Spleen (tissue), 11 donors: ENCODE measurements at regions not wholly inside any gene's neighbourhood (a gene's known extent, or its start where the extent isn't known, plus 50 kb on each side); places are given as distances from the start of the nearest gene placed in this dataset.

ENCODE experiments used
- DNase-seq: peaks from one replicate; pipeline ENCODE4 v3.0.0-alpha.2; 2020
- H3K27ac ChIP-seq, 8 donors: fragments of 200-600 bp; sonication (generic) in 7 of 8; 1 replicate in 4 of 8; 2 replicates in 4 of 8; pipeline versions ENCODE4 v1.5.0 to v1.8.0; 2016 to 2021; ENCODE audit warnings: inconsistent platforms in 4 of 8, mild to moderate bottlenecking in 4 of 8, moderate library complexity in 1 of 8
- H3K27me3 ChIP-seq, 7 donors: fragments of 200-600 bp; sonication (generic) in 6 of 7; replicated peaks in 1 of 7; 1 replicate in 4 of 7; 2 replicates in 3 of 7; pipeline versions ENCODE4 v1.5.0 to v1.8.0; 2016 to 2021; ENCODE audit warnings: inconsistent platforms in 3 of 7, mild to moderate bottlenecking in 1 of 7
- H3K36me3 ChIP-seq, 6 donors: fragments of 200-600 bp; sonication (generic) in 5 of 6; 1 replicate in 4 of 6; 2 replicates in 2 of 6; pipeline versions ENCODE4 v1.5.0 to v1.8.0; 2016 to 2021; ENCODE audit warnings: inconsistent platforms in 2 of 6
- H3K4me1 ChIP-seq, 6 donors: fragments of 200-600 bp; sonication (generic) in 5 of 6; 1 replicate in 3 of 6; 2 replicates in 3 of 6; pipeline versions ENCODE4 v1.5.0 to v1.8.0; 2016 to 2021; ENCODE audit warnings: inconsistent platforms in 3 of 6
- H3K4me3 ChIP-seq, 8 donors: fragments of 200-600 bp; sonication (generic) in 7 of 8; 1 replicate in 4 of 8; 2 replicates in 4 of 8; pipeline versions ENCODE4 v1.5.0 to v1.8.0; 2016 to 2021; ENCODE audit warnings: inconsistent platforms in 4 of 8, mild to moderate bottlenecking in 4 of 8, moderate library complexity in 2 of 8
- H3K9me3 ChIP-seq, 8 donors: fragments of 200-600 bp; sonication (generic) in 7 of 8; 1 replicate in 4 of 8; 2 replicates in 4 of 8; pipeline versions ENCODE4 v1.5.0 to v1.8.0; 2016 to 2021; ENCODE audit warnings: inconsistent platforms in 4 of 8
- POLR2A ChIP-seq, 3 donors: fragments of 450-650 bp; IDR thresholded peaks; one replicate each; pipeline ENCODE4 v1.5.1; 2017; ENCODE audit warnings: antibody characterized with exemption in 3 of 3, mild to moderate bottlenecking in 1 of 3
- POLR2AphosphoS5 ChIP-seq, 3 donors: sonication (generic); formaldehyde crosslinking; IDR thresholded peaks; one replicate each; pipeline ENCODE4 v1.5.1; 2017; ENCODE audit warnings: antibody characterized with exemption in 3 of 3
- WGBS, 5 donors: extraction: QIAGEN DNeasy Blood & Tissue Kit in 3 of 5; methylation state at CpG; one replicate each; pipeline versions ENCODE4 v1.1.5 to v1.1.7; 2013 to 2018; 5-methylcytosine and 5-hydroxymethylcytosine counted together
- intact Hi-C: fragments of 100-400 bp; cut with DNase I; formaldehyde crosslinking; loops from one replicate; pipeline ENCODE4 v1.15.0; 2023; ENCODE audit warnings: low total_unique reads
- TF ChIP-seq, protein P1 (sequence below), 11 experiments: fragments of 200-600 bp in 7 of 11; fragments of 450-650 bp in 4 of 11; sonication (generic) in 4 of 11; IDR thresholded peaks in 8 of 11; conservative IDR thresholded peaks in 3 of 11; 1 replicate in 7 of 11; 2 replicates in 4 of 11; pipeline versions ENCODE4 v1.4.0 to v1.8.0; 2016 to 2021; ENCODE audit warnings: antibody characterized with exemption in 11 of 11, inconsistent platforms in 4 of 11, mild to moderate bottlenecking in 1 of 11
- donor health status: healthy with polysubstance abuse.
- donor health status: DM: no; HTN: no; CAD: no; lungs with moderate emphysema.
- donor health status: DM: no; HTN: no; CAD: no.
- donor health status: Bipolar disorder and iron deficiency.
- donor health status: healthy.
- donor health status: DM: no; HTN: no; CAD: no.
- donor health status: DM: yes; HTN: yes; CAD: no.

- Histone ChIP-seq H3K4me3 (no peak overlapping the region), H3K27me3 (peaks cover 0 to 7% (median 0%) of the 10 kb centered on the region in 7 donors), H3K9me3 (peaks cover 0 to 39% (median 31%) of the 10 kb centered on the region in 8 donors), H3K27ac (no peak overlapping the region), H3K36me3 (no peaks in the 10 kb centered on the region), H3K4me1 (no peaks in the 10 kb centered on the region)
- WGBS, 5 donors, result 81 to 90% (median 87%) methylated on average over 4 to 9 of the region's 9 CpGs
- DNase-seq, result no peak
- TF ChIP-seq POLR2AphosphoS5 (IDR thresholded peaks at IDR 0.05), result no peak
- no peak for TF ChIP-seq POLR2A (IDR thresholded peaks at IDR 0.05)
- TF ChIP-seq, protein P1, sequence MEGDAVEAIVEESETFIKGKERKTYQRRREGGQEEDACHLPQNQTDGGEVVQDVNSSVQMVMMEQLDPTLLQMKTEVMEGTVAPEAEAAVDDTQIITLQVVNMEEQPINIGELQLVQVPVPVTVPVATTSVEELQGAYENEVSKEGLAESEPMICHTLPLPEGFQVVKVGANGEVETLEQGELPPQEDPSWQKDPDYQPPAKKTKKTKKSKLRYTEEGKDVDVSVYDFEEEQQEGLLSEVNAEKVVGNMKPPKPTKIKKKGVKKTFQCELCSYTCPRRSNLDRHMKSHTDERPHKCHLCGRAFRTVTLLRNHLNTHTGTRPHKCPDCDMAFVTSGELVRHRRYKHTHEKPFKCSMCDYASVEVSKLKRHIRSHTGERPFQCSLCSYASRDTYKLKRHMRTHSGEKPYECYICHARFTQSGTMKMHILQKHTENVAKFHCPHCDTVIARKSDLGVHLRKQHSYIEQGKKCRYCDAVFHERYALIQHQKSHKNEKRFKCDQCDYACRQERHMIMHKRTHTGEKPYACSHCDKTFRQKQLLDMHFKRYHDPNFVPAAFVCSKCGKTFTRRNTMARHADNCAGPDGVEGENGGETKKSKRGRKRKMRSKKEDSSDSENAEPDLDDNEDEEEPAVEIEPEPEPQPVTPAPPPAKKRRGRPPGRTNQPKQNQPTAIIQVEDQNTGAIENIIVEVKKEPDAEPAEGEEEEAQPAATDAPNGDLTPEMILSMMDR (IDR thresholded peaks at IDR 0.05 in 8 of 11, conservative IDR thresholded peaks at IDR 0.05 in 3 of 11), result no peak
- intact Hi-C loops, result no loop called here
Measured at GRCh38 chr16:88284101-88284500, 98.7 kb upstream of the ZNF469 start.

DNA sequence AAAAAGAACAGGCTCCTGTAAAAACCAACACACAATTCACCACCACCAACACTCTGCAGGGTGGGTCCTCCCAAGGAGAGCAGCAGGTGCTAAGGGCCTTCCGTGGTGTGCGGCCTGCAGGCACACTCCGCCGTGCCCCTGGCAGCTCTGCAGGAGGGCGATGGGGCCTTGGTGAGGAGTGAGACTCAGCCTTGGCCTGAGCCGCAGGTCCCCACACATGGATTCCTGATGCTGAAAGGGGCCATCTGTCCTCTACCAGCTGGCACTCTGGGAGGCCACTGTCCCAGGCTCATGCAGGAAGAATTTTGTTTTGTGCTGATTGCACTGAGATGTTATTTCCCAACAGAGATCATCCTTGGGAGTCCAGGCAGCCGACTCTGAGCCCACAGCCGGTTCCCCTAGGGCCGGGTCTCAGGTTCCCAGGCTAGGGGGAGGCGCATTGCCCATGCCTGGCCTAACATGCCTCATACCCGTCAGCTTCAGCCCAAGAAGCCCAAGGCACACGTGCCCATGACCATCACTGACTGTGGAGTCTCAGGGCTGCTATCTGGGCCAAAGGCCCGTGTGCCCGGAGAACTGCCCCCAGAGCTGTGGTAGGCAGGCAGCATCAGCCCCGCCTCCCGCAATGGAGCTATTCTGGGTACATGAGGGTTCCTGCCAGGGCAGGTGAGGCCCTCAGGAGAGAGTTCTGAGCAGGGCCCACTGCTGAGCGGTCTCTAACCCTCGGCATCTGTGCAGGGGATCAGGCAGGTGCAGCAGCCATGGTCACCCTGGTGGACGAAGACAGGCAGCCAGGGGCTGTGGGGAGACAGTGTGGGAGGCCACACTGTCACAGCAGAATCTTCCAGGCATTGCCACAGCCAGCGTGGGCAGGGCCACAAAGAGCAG, 97.9 kb upstream of the ZNF469 start:
- Histone ChIP-seq H3K27me3 (peaks cover 0 to 7% (median 0%) of the 10 kb centered on the region in 7 donors), H3K4me3 (no peak overlapping the region), H3K4me1 (peaks cover 0 to 6% (median 5%) of the 10 kb centered on the region in 6 donors), H3K27ac (no peak overlapping the region), H3K9me3 (peaks cover 0 to 43% (median 37%) of the 10 kb centered on the region in 8 donors), H3K36me3 (no peaks in the 10 kb centered on the region)
- intact Hi-C loops, result no loop called here
- no peak for DNase-seq
- TF ChIP-seq, protein P1 (IDR thresholded peaks at IDR 0.05 in 8 of 11, conservative IDR thresholded peaks at IDR 0.05 in 3 of 11), result no peak
- TF ChIP-seq POLR2AphosphoS5 (IDR thresholded peaks at IDR 0.05) (no peak), POLR2A (IDR thresholded peaks at IDR 0.05) (no peak)
- WGBS, 5 donors, result 79 to 94% (median 92%) methylated on average over 18 to 20 of the region's 20 CpGs

- intact Hi-C loops, result no loop called here
- Histone ChIP-seq H3K4me1 (peaks cover 0 to 11% (median 9%) of the 10 kb centered on the region in 6 donors), H3K27ac (no peak overlapping the region), H3K27me3 (peaks cover 0 to 7% (median 0%) of the 10 kb centered on the region in 7 donors), H3K4me3 (no peak overlapping the region), H3K9me3 (peaks cover 0 to 44% (median 34%) of the 10 kb centered on the region in 8 donors), H3K36me3 (no peaks in the 10 kb centered on the region)
- 76 to 92% (median 81%) methylated on average over 2 to 10 of the region's 10 CpGs for WGBS, 5 donors
- TF ChIP-seq POLR2A (IDR thresholded peaks at IDR 0.05), result no peak
- no peak for TF ChIP-seq POLR2AphosphoS5 (IDR thresholded peaks at IDR 0.05)
- TF ChIP-seq, protein P1 (IDR thresholded peaks at IDR 0.05 in 8 of 11, conservative IDR thresholded peaks at IDR 0.05 in 3 of 11), result no peak
- DNase-seq, result no peak
Measured at GRCh38 chr16:88285514-88285822, 97.3 kb upstream of the ZNF469 start.

GRCh38 chr16:88286301-88286923, 96.3 kb upstream of the ZNF469 start:
- H3K36me3 ChIP-seq, result no peaks in the 10 kb centered on the region
- H3K27me3 ChIP-seq, result peaks cover 0 to 11% (median 0%) of the 10 kb centered on the region in 7 donors
- peaks cover 0 to 16% (median 9%) of the 10 kb centered on the region in 6 donors for H3K4me1 ChIP-seq
- TF ChIP-seq POLR2A (IDR thresholded peaks at IDR 0.05) (no peak), POLR2AphosphoS5 (IDR thresholded peaks at IDR 0.05) (no peak)
- TF ChIP-seq, protein P1 (IDR thresholded peaks at IDR 0.05 in 8 of 11, conservative IDR thresholded peaks at IDR 0.05 in 3 of 11), result no peak
- no peak overlapping the region for H3K4me3 ChIP-seq
- H3K27ac ChIP-seq, result no peak overlapping the region
- intact Hi-C loops, result no loop called here
- no peak for DNase-seq
- 88 to 91% (median 88%) methylated on average over 10 of the region's 10 CpGs for WGBS, 5 donors
- peaks cover 0 to 44% (median 33%) of the 10 kb centered on the region in 8 donors for H3K9me3 ChIP-seq
